Islet precursor cell (in vitro differentiated cells): ENCODE measurements at regions not wholly inside any gene's neighbourhood (a gene's known extent, or its start where the extent isn't known, plus 50 kb on each side); places are given as distances from the start of the nearest gene placed in this dataset.
"Not testable (repeated sequence)": the region's sequence is repeated elsewhere in the genome, so short reads cannot be mapped to it uniquely, and the experiment has no call there.

Experiments
- DNase-seq: peaks from one replicate; pipeline ENCODE4 v3.0.0-alpha.2; 2018

DNA sequence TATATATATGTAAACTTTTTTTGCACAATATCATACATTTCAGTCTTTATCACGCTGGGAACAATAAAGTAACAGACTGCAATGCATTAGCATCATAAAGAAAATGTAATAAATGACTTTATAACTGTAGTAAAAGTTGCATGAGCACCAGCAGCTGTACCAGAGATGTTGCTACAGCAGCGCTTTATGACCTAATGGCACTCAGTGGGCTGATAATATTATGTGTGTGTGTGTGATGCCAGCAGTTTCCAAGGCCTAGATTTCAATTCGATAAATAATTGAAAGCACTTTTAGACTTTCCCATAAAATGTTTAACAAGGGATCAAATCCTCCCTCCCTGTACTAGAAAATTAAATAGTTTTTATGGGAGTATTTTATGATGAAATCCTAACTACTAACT, 367.6 kb upstream of the AGA start:
- DNase-seq: no peak

DNA sequence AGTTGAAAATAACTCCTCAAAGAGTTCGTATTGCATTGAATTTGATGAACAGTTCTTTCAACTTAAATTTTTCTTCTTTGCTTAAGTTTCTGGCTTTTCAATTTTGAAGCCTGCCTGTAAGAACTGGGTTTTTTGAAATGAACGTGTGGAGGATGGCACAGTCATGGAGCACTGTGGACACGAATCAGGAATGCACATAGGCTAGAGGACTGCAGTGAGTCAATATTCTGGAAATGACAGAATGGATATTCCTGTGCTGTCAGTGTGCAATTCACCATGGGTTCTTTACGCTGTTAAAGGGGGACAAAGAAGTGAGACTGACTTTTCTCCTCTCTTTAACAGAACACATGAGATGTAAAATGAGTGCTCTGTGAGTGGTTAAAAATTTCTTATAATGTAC, 368.0 kb upstream of the AGA start:
- no peak for DNase-seq

DNA sequence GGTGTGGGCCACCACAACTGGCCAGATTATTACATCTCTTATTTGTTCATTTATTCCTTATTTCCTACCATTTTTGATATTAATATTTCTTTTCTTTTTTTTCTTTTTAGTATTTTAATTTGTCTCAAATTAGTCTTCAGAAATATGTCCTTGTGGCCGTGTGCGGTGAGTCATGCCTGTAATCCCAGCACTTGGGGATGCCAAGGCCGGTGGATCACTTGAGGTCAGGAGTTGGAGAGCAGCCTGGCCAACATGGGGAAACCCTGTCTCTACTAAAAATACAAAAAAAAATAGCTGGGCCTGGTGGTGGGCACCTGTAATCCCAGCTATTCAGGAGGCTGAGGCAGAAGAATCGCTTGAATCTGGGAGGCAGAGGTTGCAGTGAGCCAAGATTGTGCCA, 376.2 kb upstream of the AGA start:
- not testable (repeated sequence) for DNase-seq

DNA sequence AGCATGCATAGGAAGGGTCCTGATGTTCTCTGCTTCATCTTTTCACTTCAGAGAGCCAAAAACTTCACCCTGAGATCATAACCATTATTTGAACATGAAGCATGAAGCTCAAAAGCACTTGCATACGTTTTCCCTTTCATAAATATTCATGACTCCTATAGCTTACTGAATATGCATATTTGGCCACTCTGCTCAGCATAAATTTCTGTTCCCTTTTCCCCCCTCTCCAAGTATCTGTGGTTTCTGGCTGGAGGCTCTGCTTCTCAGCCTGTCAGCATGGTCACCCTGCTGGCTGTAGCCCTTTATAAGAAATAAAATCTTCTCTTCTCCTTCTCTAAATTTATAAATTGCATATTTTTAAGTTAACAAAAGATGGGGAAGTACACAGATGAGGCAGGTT, 384.7 kb upstream of the AGA start:
- no peak for DNase-seq

DNA sequence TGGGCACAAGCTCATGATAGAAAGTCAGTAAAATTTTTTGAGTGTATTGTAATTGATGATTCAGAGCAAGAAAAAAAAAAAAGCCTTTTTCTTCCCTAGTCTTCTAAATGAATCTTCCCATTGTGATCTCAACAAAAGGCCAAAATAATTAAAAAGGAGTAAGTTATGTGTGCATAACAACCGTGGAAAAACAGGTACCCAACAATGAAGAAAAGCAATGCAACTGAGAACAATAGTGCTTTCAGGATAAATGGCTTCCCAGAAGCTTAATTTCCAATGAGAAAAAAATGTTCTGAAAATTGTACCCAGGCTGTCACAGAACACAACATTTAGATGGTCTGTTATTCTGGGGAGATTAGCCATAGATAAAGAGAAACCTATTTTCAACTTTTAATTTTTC, 399.0 kb upstream of the AGA start:
- DNase-seq: no peak

DNA sequence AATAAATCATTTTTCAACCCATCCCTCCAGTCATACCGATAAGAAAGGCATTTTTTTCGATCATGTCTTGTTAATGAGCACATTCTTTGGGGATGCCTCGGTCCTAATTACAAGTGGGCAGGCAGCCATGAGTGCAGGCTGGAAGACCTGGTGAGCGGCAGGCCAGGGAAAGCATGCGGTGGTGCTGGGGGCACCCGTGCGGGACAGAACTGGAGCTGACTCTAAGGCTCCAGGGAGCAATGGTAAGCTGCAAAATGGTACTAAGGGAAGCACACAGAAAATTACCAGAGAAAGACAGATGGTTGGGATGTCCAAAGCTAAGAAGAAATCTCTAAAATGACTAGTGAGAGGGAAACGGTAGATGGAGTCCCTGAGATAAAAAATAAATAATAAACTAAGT, 411.0 kb upstream of the AGA start:
- no peak for DNase-seq

DNA sequence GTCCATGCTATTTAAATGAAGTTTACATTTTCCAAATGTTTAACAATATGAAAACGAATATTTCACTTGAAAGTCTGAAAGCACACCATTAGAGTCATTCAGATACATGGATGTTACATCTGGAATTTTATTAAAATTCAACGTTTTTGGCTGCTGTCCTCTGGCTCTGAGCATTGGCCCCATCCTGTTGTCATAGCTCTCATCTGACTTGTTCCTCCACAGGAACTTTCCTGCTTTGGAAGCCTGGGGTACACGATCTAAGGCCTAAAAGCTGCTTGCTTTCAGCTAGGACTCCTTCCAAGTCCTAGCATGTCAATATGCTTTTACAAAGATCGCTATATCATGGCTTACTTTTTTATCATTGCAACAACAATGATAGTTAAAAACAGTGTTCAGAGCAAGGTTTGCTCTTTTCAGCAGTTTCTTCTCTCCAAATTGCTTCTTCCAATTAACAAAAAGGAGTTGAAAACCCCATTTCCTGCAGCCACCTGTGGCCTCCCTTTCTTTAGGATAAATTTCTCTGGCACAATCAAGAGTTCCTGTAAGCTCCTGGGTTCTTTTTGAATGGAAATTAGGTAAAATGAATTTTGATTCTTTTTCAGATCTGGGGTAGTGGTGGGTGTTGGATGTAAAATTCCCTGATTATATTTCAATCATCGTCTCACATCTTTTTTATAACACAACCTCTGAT, 413.4 kb upstream of the AGA start:
- no peak for DNase-seq

DNA sequence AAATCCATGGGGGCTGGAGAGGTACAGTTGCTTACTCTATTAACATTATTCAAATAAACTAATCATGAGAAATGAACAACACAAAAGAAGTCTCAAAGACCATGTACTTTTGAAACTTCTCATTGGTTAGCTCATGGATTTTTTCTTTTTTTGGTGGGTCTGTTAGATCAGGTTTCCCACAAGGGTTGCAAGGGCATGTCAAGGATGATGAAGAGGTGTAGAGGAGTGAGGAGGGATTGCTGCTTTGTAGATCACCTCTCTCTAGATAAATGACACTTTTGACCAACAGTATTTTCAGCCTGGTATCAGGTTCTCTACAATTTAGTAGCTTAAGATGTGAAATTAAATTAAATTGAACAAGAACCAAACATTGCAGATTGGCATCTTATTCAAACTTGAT, 417.9 kb upstream of the AGA start:
- DNase-seq: no peak

DNA sequence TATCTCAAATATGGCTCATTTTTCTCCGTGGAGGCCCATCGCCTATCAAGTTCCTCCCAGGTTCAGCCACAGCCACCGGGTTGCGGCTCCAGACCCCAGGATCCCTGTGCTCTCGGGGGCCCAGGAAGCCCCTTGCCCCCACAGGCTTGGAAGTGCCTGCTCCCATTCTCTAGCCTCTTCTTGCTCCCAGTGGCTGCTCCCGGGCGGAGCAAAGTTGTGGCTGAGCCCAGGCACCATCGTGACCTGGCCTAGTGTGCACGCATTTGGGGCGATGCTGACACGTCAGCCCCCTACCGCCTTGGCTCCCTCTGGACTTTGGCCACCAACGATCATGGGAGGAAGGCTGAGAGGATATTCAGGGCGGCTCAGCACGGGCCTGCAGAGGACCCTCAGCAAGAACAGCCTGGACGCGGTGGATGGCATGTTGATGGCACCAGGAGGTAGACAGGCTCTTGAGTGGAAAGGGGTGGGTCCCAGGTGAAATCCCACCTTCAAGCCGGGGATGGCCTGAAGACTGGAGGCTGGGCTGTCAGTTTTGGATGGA, 419.4 kb upstream of the AGA start:
- no peak for DNase-seq

DNA sequence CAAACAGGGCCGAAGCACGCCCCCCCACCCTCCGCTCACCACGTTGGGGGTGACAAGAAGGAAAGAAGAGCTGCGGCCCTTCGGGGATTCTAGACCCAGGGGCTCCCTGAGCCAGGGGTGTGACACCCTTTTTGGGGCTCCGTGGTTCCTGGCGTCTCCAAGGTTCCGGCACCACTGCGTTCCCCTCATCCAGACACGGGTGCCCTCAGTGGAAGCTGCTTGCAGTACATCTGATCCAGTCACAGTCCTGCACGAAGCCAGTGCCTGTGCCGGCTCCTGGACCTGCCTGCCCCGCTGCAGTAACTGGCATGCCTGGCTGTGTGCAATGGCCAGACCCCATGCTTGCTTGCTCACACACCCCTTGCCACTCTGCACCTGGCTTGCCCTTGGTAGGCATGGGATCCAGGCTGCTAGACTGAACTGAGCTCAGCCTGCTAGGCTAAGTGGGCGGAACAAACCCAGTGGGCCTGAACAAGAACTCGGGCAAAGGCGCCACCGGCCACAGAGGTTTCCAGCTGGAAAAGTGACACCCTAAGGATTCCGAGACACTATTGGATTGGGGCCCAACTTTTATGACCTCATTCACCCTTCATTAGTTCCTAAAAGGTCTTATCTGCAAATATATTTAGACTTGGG, 420.4 kb upstream of the AGA start:
- DNase-seq: no peak

DNA sequence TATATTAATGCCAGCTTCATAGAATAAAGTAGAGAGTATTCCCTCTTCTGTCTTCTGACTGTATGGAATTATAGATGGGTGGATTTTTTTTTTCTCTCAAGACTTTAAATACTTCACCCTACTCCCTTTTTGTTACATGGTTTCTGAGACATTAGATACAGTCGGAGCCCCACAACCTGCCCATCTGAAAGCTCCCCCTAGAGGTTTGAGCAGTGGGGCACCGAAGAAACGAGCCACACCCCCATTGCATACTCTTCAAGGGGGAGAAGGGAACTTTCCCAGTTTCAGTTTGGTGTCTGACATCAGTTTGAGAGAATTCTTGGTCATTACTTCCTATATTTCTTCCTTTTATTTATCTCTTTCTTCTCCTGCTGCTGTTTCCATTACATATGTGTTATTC, 437.6 kb upstream of the AGA start:
- DNase-seq: peak; percentile 61

DNA sequence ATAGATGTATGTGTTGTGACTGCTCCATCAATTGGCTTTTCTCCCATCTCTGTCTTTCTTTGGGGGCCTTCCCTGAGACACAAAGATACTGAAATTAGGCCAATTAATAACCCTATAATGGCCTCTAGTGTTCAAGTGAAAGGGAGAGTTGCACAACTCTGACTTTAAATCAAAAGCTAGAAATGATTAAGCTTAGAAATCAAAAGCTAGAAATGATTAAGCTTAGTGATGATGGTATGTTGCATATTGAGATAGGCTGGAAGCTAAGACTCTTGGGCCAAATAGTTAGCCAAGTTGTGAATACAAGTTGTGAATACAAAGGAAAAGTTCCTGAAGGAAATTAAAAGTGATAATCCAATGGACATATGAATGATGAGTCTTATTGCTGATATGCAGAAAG, 452.9 kb upstream of the AGA start:
- no peak for DNase-seq

DNA sequence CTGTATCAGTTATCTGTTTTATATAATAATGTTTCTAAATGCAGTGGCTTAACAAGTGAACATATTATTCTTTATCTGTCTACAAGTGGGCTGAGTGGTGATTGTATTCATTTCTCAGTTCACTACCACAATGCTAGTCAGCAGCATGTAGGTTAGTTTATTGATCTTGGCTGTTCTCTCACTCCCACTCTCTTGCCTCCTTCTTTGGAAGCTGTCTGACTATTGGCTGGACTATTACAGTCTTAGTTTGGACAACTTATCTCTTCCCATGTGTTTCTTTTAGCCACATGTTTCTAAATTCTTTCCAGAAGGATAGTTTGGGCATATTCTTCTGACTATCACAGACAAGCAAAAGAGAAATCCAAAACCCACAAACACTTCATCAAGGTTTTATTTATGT, 459.5 kb upstream of the AGA start:
- no peak for DNase-seq

DNA sequence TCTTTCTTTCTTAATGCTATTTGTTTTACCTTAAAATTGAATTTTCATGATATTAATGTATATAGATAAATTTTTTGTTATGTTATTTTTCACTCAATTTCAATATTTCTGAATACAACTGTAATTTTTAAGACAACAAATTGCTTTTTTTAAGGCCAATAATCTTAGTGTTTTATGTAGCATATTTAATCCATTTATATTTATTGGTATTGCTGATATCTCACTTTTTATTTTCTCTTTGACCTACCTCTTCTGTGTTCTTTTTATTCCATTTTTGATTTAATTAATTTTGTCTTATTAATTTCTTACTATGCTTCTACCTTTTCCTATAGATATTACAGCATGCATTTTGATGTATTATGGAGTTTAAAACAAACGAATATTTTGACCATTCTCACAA, 460.1 kb upstream of the AGA start:
- no peak for DNase-seq

DNA sequence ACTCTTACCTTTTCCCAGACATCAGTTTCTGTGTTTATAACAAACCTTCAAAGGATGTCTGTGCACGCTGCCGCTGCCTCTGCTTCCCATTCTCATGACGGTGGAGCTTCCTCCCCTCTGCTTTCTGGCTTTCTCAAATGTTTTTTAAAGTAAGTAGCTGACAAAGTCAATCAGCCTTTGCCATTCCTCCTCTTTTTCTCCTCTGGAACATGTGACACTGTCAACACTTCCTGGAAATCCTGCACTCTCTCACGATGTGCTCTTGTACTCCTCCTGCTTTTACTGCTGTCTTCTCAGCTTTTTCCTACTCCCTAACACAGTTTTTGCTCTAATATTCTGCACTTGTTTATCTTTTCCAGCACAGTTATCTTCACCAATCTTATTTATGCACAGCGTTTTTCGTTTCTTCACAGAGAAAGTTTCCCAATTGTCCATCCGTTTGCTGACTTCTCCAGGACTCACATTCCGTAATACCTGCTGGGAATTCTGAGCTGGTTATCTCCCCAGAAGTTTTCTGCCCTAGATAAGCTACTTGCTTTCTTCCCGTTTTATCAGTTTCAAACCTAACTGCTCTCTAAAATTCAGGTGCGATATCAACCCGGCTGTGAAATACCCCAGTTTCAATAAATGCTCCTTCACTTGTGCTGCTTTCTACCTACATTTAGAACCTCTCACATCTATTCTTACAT, 465.6 kb upstream of the AGA start:
- peak; percentile 54 for DNase-seq

DNA sequence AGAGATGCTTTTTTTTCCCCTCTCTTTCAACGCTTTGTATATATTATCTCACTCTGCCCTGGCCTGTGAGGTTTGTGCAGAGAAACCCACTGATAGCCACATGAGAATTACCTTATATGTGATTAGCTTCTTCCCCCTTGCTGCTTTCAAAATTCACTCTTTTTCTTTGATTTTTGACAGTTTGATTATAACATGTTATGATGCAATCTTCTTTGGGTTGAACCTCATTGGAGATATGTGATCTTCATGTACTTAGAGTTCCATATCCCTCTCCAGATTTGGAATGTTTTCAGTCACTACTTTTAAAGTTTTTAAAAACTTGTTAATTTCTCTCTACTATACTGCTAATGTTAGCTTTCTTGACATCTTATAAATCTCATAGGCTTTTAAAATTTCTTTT, 479.5 kb upstream of the AGA start:
- DNase-seq: no peak

DNA sequence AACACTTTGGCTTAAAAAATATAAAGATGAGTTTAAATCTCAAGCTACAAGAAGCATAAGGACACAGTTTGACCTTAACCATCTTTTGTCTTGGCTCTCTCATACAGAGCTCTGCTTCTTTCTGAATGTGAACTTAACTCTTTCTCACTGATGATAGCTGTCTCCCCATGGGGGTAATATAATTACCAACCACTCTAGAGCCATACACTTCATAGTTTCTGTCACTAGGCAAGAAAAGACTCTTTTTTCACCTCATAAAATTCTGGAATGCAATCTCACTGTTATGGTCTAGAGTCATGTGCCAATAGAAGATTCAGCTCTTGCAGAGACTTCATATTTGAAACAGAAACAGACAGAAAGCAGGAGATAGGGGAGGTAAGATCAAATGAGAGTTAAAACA, 481.7 kb upstream of the AGA start:
- DNase-seq: no peak

DNA sequence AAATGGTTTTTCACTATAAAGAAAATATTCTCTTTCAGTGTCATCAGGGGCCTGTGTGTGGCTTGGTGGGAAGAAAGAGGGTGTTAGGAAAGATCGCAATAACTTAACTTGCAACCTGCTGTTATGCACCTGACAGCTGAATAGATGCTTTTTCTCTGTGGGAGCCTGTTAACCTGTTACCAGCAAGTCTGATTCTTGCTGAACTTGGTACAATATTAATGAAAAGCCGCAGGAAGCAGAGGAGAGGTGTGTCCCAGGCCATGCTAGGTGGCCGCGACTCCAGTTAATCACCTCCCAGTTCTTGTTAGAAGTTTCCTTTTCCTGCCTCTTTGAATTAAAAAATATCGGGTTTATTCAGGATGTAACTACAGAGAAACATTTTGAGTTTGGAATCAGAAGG, 494.8 kb upstream of the AGA start:
- no peak for DNase-seq

DNA sequence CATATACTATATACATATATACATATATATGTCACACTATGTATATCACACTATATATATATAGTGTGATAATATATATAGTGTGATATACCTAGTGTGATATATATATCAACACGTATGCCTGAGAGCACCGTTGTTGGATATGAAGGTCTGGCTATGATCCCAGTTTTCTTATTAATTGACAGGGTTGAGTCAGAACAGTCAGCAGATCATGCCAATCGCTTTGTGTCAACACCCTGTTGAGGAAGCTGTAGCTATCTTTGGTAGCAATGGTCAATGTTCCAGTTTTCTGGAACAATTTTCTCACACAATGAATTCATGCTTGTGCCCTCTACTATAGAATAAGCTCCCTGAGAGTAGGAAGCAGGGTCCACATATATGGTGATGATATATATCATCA, 496.0 kb upstream of the AGA start:
- no peak for DNase-seq

DNA sequence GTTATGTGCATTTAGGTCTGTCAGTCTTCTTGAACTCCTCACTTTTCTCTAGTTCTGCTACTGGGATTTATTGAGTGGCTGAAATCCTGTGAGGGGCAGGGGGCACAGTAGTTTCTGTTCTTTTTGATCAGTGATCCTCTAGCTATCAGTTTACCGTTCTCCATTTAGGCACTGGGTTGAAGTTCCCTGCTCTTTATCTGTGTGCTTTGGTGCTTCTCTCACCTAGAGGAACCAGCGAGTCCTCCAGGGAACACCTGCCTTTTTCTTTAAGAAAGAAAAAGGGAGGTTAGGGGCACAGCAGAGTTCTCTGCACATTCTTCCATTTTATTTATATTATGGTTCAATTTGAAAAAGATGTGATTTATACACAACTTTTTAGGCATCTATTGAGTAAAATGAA, 503.0 kb upstream of the AGA start:
- no peak for DNase-seq

DNA sequence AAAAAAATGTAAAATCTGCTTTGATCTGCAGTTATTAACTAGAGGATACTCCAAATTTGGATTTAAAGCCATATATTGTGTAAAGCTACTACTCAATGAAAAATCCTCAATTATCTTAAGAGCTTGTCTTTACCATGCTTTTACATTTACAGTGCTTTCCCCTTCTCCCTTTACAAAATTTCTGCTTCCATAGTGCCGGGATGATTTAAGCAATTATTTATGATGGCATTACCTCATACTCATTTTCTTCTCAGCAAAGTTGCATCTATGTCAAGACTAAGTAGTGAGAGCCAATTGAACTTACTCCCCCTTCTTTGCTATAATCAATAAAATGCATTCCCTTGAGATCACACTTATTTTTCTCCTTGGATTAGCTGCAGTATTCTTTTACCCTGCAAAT, 505.4 kb upstream of the AGA start:
- DNase-seq: no peak

DNA sequence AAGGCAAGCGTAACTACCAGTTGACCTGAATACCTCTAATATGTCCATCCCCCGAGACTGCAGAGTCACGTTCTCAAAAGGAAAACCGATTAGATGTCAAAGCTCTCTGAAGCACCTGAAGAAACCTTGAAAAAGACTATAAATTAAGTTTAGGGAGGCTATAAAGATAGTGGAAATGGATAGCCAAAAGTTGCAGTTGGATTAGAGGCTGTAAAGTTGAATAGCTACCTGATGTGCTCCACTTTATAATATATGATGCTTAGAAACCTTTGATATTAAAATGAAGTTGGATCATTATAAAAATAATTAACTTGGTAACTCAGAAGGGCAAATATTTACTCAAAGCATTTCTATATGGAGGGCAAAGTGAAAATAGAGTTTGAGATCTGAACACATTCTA, 506.6 kb upstream of the AGA start:
- DNase-seq: no peak

DNA sequence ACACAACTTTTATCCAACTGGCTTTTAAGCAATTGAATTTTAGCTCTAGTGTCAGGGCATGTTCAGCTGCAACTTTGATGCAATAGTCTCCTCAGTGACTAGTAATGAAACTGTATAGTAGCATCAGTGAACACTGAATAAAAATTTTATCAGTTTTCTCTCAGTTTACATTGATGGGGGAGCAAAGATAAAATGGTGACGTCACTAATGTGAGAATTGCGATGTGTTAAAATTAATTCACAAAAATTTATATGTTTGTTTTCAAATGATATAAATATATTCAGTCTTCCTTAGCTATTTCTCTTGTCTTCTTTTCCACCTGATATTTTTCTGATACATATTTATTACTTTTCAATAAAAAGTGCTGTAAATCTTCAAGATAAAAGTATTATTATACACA, 508.8 kb upstream of the AGA start:
- DNase-seq: no peak

DNA sequence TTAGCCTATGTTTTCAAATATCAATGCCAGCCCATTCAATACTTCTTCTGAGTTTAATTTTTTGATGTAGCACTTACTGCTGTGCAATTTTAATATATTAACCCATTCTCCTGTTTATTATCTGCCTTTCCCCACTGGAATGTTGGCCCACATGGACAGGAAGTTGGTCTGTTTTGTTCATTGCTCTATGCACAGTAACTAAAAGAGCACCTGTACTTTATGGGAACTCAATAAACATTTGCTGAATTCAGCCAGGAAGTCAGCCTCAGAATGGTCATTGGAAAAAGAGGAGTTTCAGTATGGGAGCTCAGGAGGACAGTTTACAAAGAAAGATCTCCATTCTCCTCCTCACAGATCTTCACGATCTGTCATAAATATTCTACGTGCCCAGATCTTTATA, 510.5 kb upstream of the AGA start:
- no peak for DNase-seq
